SK-N-SH treated with all-trans-retinoic acid at 6 μM for 48 hours (cell line): ENCODE measurements at regions not wholly inside any gene's neighbourhood (a gene's known extent, or its start where the extent isn't known, plus 50 kb on each side); places are given as distances from the start of the nearest gene placed in this dataset.

Experiments
- ARNTL ChIP-seq: fragments of 450-650 bp; formaldehyde crosslinking; IDR thresholded peaks from 2 replicates; pipeline ENCODE4 v1.5.0; 2020; ENCODE audit warnings: low read depth, mild to moderate bottlenecking, moderate library complexity, borderline replicate concordance
- GLIS3 ChIP-seq: fragments of 250-450 bp; sonication (Bioruptor Pico); IDR thresholded peaks from 2 replicates; pipeline ENCODE4 v1.5.0; 2020; ENCODE audit warnings: mild to moderate bottlenecking, moderate library complexity
- PATZ1 ChIP-seq: fragments of 250-450 bp; sonication (Bioruptor Pico); IDR thresholded peaks from 2 replicates; pipeline ENCODE4 v1.8.0; 2020; ENCODE audit warnings: mild to moderate bottlenecking, moderate library complexity, borderline replicate concordance
- POU6F1 ChIP-seq: fragments of 250-450 bp; sonication (Bioruptor Pico); IDR thresholded peaks from 2 replicates; pipeline ENCODE4 v1.8.0; 2021; ENCODE audit warnings: low read depth, mild to moderate bottlenecking, moderate library complexity, borderline replicate concordance
- RARB ChIP-seq: fragments of 250-450 bp; sonication (Bioruptor Pico); IDR thresholded peaks from 2 replicates; pipeline ENCODE4 v1.8.0; 2021; ENCODE audit warnings: mild to moderate bottlenecking, moderate library complexity
- TOX ChIP-seq: fragments of 250-450 bp; sonication (Bioruptor Pico); IDR thresholded peaks from 2 replicates; pipeline ENCODE4 v1.8.0; 2021; ENCODE audit warnings: mild to moderate bottlenecking, moderate library complexity, borderline replicate concordance
- TSHZ2 ChIP-seq: fragments of 250-450 bp; sonication (Bioruptor Pico); IDR thresholded peaks from 2 replicates; pipeline ENCODE4 v1.5.0; 2020; ENCODE audit warnings: mild to moderate bottlenecking, moderate library complexity
- ZC3H10 ChIP-seq: fragments of 250-450 bp; sonication (Bioruptor Pico); IDR thresholded peaks from 2 replicates; pipeline ENCODE4 v1.5.1; 2021; ENCODE audit warnings: mild to moderate bottlenecking, moderate library complexity

DNA sequence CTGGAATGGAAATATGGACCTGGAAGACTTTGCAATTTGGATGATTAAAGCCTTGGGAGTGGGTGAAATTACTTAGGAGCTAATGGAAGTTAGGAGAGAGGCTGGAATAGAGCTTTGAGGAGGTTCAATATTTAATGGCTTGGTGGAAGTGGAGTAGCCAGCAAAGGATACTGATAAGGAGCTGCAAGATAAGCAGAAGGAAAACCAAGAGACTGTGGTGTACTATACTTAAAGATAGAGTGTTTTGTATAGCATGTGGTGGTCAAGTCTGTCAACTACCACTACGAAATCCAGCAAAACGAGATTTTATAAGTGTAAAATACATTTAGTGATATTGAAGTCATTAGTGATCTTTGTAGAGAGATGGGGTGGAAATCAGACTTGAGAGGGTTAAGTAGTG lies 54.0 kb upstream of the TMLHE start:
- TF ChIP-seq PATZ1 (no peak), ZC3H10 (no peak), GLIS3 (CRISPR knock-in tag) (no peak), ARNTL (CRISPR knock-in tag) (no peak), RARB (no peak), POU6F1 (CRISPR knock-in tag) (no peak), TOX (CRISPR knock-in tag) (no peak), TSHZ2 (CRISPR knock-in tag) (no peak)
